Uterus (tissue), 3 donors: ENCODE measurements at regions not wholly inside any gene's neighbourhood (a gene's known extent, or its start where the extent isn't known, plus 50 kb on each side); places are given as distances from the start of the nearest gene placed in this dataset.

Source experiments
- DNase-seq, 2 donors: peaks; one replicate each; pipeline ENCODE4 v3.0.0-alpha.2; 2019 to 2020
- H3K27ac ChIP-seq, 2 donors: fragments of 200-600 bp; sonication (generic); 1 replicate in 1 of 2; 2 replicates in 1 of 2; pipeline ENCODE4 v1.5.1; 2016 to 2018
- H3K27me3 ChIP-seq, 2 donors: fragments of 200-600 bp; sonication (generic); one replicate each; pipeline ENCODE4 v1.5.1; 2018 to 2019; ENCODE audit warnings: control low read depth in 1 of 2
- H3K36me3 ChIP-seq, 2 donors: fragments of 200-600 bp; sonication (generic); one replicate each; pipeline ENCODE4 v1.5.1; 2019; ENCODE audit warnings: control low read depth in 1 of 2
- H3K4me1 ChIP-seq, 2 donors: fragments of 200-600 bp; sonication (generic); one replicate each; pipeline ENCODE4 v1.5.1; 2018 to 2019; ENCODE audit warnings: control low read depth in 1 of 2
- H3K4me3 ChIP-seq, 2 donors: fragments of 200-600 bp; sonication (generic); 1 replicate in 1 of 2; 2 replicates in 1 of 2; pipeline ENCODE4 v1.5.1; 2018 to 2019; ENCODE audit warnings: mild to moderate bottlenecking in 1 of 2
- H3K9me3 ChIP-seq, 2 donors: fragments of 200-600 bp; sonication (generic); one replicate each; pipeline ENCODE4 v1.5.1; 2019; ENCODE audit warnings: control low read depth in 1 of 2
- POLR2A ChIP-seq, 2 donors: fragments of 450-650 bp; IDR thresholded peaks; one replicate each; pipeline ENCODE4 v1.6.1; 2016; ENCODE audit warnings: antibody characterized with exemption in 2 of 2, mild to moderate bottlenecking in 1 of 2, moderate library complexity in 1 of 2
- intact Hi-C: fragments of 100-400 bp; cut with DNase I; formaldehyde crosslinking; loops from one replicate; pipeline ENCODE4 v1.15.1; 2023; ENCODE audit warnings: low total_unique reads
- TF ChIP-seq, protein P1 (sequence below), 4 experiments: fragments of 200-600 bp in 2 of 4; fragments of 450-650 bp in 2 of 4; sonication (generic) in 2 of 4; IDR thresholded peaks; one replicate each; pipeline ENCODE4 v1.5.1; 2016 to 2019; ENCODE audit warnings: antibody characterized with exemption in 4 of 4, mild to moderate bottlenecking in 2 of 4, moderate library complexity in 1 of 4
- donor health status: DM: yes; HTN: yes; CAD: no.

- H3K4me3 ChIP-seq, result no peak overlapping the region
- no peaks in the 10 kb centered on the region for H3K27me3 ChIP-seq
- TF ChIP-seq POLR2A (IDR thresholded peaks at IDR 0.05), result no peak
- no peaks in the 10 kb centered on the region for H3K9me3 ChIP-seq
- no peak overlapping the region for H3K27ac ChIP-seq
- H3K36me3 ChIP-seq, result no peaks in the 10 kb centered on the region
- intact Hi-C loops, result no loop called here
- no peak for DNase-seq
- H3K4me1 ChIP-seq, result no peaks in the 10 kb centered on the region
Observed at GRCh38 chr2:66815886-66816285, 381.0 kb downstream of the MEIS1 start.

- no peak overlapping the region for H3K4me3 ChIP-seq
- no peaks in the 10 kb centered on the region for H3K27me3 ChIP-seq
- DNase-seq, result no peak
- H3K27ac ChIP-seq, result no peak overlapping the region
- H3K4me1 ChIP-seq, result no peaks in the 10 kb centered on the region
- intact Hi-C loops, result no loop called here
- no peaks in the 10 kb centered on the region for H3K9me3 ChIP-seq
- TF ChIP-seq, protein P1, sequence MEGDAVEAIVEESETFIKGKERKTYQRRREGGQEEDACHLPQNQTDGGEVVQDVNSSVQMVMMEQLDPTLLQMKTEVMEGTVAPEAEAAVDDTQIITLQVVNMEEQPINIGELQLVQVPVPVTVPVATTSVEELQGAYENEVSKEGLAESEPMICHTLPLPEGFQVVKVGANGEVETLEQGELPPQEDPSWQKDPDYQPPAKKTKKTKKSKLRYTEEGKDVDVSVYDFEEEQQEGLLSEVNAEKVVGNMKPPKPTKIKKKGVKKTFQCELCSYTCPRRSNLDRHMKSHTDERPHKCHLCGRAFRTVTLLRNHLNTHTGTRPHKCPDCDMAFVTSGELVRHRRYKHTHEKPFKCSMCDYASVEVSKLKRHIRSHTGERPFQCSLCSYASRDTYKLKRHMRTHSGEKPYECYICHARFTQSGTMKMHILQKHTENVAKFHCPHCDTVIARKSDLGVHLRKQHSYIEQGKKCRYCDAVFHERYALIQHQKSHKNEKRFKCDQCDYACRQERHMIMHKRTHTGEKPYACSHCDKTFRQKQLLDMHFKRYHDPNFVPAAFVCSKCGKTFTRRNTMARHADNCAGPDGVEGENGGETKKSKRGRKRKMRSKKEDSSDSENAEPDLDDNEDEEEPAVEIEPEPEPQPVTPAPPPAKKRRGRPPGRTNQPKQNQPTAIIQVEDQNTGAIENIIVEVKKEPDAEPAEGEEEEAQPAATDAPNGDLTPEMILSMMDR (IDR thresholded peaks at IDR 0.05), result no peak
- no peak for TF ChIP-seq POLR2A (IDR thresholded peaks at IDR 0.05)
- H3K36me3 ChIP-seq, result no peaks in the 10 kb centered on the region
Observed at GRCh38 chr2:66821168-66821567, 386.2 kb downstream of the MEIS1 start.

DNA sequence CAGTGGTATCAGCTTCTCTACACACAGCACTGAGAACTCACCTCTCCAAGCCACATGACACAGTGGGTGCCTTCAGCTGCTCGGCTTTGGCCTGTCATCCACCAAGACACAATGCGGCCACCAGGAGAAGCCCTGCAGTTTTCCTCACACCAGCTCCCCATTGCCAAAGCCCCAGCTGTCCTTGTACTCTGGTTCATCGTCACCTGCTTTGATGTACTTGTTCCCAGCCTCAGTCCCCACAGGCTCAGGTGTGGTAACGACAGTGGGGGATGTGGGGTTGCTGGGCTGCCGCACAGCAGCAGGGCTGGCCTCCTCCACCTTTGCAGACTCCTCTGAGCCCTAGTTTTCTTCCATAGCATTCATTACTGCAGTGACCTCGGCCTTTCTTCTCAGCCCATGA, 387.3 kb downstream of the MEIS1 start:
- TF ChIP-seq, protein P1 (IDR thresholded peaks at IDR 0.05), result no peak
- no peak for TF ChIP-seq POLR2A (IDR thresholded peaks at IDR 0.05)
- no peaks in the 10 kb centered on the region for H3K4me1 ChIP-seq
- H3K27me3 ChIP-seq, result no peaks in the 10 kb centered on the region
- H3K27ac ChIP-seq, result no peak overlapping the region
- H3K36me3 ChIP-seq, result no peaks in the 10 kb centered on the region
- H3K4me3 ChIP-seq, result no peak overlapping the region
- intact Hi-C loops, result no loop called here
- no peak for DNase-seq
- H3K9me3 ChIP-seq, result no peaks in the 10 kb centered on the region

DNA sequence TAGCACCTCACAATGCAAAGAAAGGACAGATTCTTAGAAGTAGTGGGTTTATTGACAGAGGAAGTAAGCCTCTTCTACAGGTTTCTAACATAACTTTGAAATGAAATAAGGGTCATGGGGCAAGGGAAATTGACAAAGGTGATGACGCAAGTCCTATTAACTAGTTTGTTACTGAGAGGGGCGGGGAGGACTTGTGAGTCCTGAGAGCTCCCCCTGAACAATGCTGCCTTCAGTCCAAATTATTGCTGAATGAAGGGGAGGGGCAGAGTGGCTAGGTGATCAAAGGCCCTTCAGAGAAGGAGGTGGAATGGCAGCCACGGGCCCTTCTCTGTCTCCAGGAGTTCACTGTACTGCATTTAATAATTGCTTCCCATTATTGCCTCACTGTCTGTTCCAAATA, 390.0 kb downstream of the MEIS1 start:
- Histone ChIP-seq H3K9me3 (no peaks in the 10 kb centered on the region), H3K36me3 (no peaks in the 10 kb centered on the region), H3K4me1 (no peaks in the 10 kb centered on the region), H3K4me3 (no peak overlapping the region), H3K27ac (no peak overlapping the region), H3K27me3 (no peaks in the 10 kb centered on the region)
- TF ChIP-seq, protein P1 (IDR thresholded peaks at IDR 0.05), result no peak
- no peak for TF ChIP-seq POLR2A (IDR thresholded peaks at IDR 0.05)
- DNase-seq, result no peak
- intact Hi-C loops, result no loop called here

GRCh38 chr2:66827851-66828250, 392.9 kb downstream of the MEIS1 start:
- H3K4me3 ChIP-seq, result no peak overlapping the region
- no peak for DNase-seq
- no peaks in the 10 kb centered on the region for H3K9me3 ChIP-seq
- no peaks in the 10 kb centered on the region for H3K27me3 ChIP-seq
- no peaks in the 10 kb centered on the region for H3K36me3 ChIP-seq
- TF ChIP-seq, protein P1 (IDR thresholded peaks at IDR 0.05), result no peak
- TF ChIP-seq POLR2A (IDR thresholded peaks at IDR 0.05), result no peak
- no peaks in the 10 kb centered on the region for H3K4me1 ChIP-seq
- H3K27ac ChIP-seq, result peak overlapping the region; percentile 60 to 71
- intact Hi-C loops, result no loop called here

- no peak for DNase-seq
- intact Hi-C loops, result no loop called here
- Histone ChIP-seq H3K36me3 (no peaks in the 10 kb centered on the region), H3K9me3 (no peaks in the 10 kb centered on the region), H3K27me3 (no peaks in the 10 kb centered on the region), H3K4me1 (no peaks in the 10 kb centered on the region), H3K27ac (peak overlapping the region; percentile 60 to 71), H3K4me3 (no peak overlapping the region)
- no peak for TF ChIP-seq POLR2A (IDR thresholded peaks at IDR 0.05)
- TF ChIP-seq, protein P1 (IDR thresholded peaks at IDR 0.05), result no peak
Observed at GRCh38 chr2:66828876-66829275, 394.0 kb downstream of the MEIS1 start.
